ENCODE measurements at regions not wholly inside any gene's neighbourhood (a gene's known extent, or its start where the extent isn't known, plus 50 kb on each side); places are given as distances from the start of the nearest gene placed in this dataset.

GRCh38 chr4:129314781-129315180, 218.8 kb downstream of the C4orf33 start:
- FAIRE-seq, result no peak
- no peak for TF ChIP-seq POLR2A (IDR thresholded peaks at IDR 0.05; ENCODE audit: low read depth, low read length)
- no peak for DNase-seq (ENCODE audit: insufficient read length, low spot score)

- no peak for TF ChIP-seq POLR2A (IDR thresholded peaks at IDR 0.05; ENCODE audit: low read depth, low read length)
- DNase-seq (ENCODE audit: insufficient read length, low spot score) (no peak), FAIRE-seq (no peak)
Measured at GRCh38 chr4:129322920-129323319, 227.0 kb downstream of the C4orf33 start.

- TF ChIP-seq POLR2A (IDR thresholded peaks at IDR 0.05; ENCODE audit: low read depth, low read length), result no peak
- DNase-seq (ENCODE audit: insufficient read length, low spot score), result no peak
- FAIRE-seq, result no peak
Measured at GRCh38 chr4:129323658-129324057, 227.7 kb downstream of the C4orf33 start.

- DNase-seq (ENCODE audit: insufficient read length, low spot score), result no peak
- TF ChIP-seq POLR2A (IDR thresholded peaks at IDR 0.05; ENCODE audit: low read depth, low read length), result no peak
- FAIRE-seq, result no peak
Measured at GRCh38 chr4:129326571-129327460, 230.9 kb downstream of the C4orf33 start.

- FAIRE-seq (no peak), DNase-seq (ENCODE audit: insufficient read length, low spot score) (no peak)
- no peak for TF ChIP-seq POLR2A (IDR thresholded peaks at IDR 0.05; ENCODE audit: low read depth, low read length)
Measured at GRCh38 chr4:129327637-129328036, 231.7 kb downstream of the C4orf33 start.

GRCh38 chr4:129328162-129328561, 232.2 kb downstream of the C4orf33 start:
- no peak for DNase-seq (ENCODE audit: insufficient read length, low spot score)
- FAIRE-seq, result no peak
- TF ChIP-seq POLR2A (IDR thresholded peaks at IDR 0.05; ENCODE audit: low read depth, low read length), result no peak

- no peak for FAIRE-seq
- DNase-seq (ENCODE audit: insufficient read length, low spot score), result no peak
- no peak for TF ChIP-seq POLR2A (IDR thresholded peaks at IDR 0.05; ENCODE audit: low read depth, low read length)
Measured at GRCh38 chr4:129334136-129334535, 238.2 kb downstream of the C4orf33 start.

GRCh38 chr4:129335276-129335675, 239.3 kb downstream of the C4orf33 start:
- DNase-seq (ENCODE audit: insufficient read length, low spot score) (no peak), FAIRE-seq (no peak)
- no peak for TF ChIP-seq POLR2A (IDR thresholded peaks at IDR 0.05; ENCODE audit: low read depth, low read length)

- TF ChIP-seq POLR2A (IDR thresholded peaks at IDR 0.05; ENCODE audit: low read depth, low read length), result no peak
- FAIRE-seq (no peak), DNase-seq (ENCODE audit: insufficient read length, low spot score) (no peak)
Measured at GRCh38 chr4:129335818-129336217, 239.9 kb downstream of the C4orf33 start.

- no peak for TF ChIP-seq POLR2A (IDR thresholded peaks at IDR 0.05; ENCODE audit: low read depth, low read length)
- no peak for FAIRE-seq
- no peak for DNase-seq (ENCODE audit: insufficient read length, low spot score)
Measured at GRCh38 chr4:129336457-129337227, 240.7 kb downstream of the C4orf33 start.

GRCh38 chr4:129337228-129337620, 241.3 kb downstream of the C4orf33 start:
- DNase-seq (ENCODE audit: insufficient read length, low spot score) (no peak), FAIRE-seq (no peak)
- no peak for TF ChIP-seq POLR2A (IDR thresholded peaks at IDR 0.05; ENCODE audit: low read depth, low read length)

GRCh38 chr4:129342819-129343408, 247.0 kb downstream of the C4orf33 start:
- no peak for TF ChIP-seq POLR2A (IDR thresholded peaks at IDR 0.05; ENCODE audit: low read depth, low read length)
- FAIRE-seq (no peak), DNase-seq (ENCODE audit: insufficient read length, low spot score) (peak; percentile 5)

GRCh38 chr4:129344058-129344457, 248.1 kb downstream of the C4orf33 start:
- DNase-seq (ENCODE audit: insufficient read length, low spot score) (no peak), FAIRE-seq (no peak)
- no peak for TF ChIP-seq POLR2A (IDR thresholded peaks at IDR 0.05; ENCODE audit: low read depth, low read length)

- DNase-seq (ENCODE audit: insufficient read length, low spot score) (no peak), FAIRE-seq (no peak)
- TF ChIP-seq POLR2A (IDR thresholded peaks at IDR 0.05; ENCODE audit: low read depth, low read length), result no peak
Measured at GRCh38 chr4:129345609-129346008, 249.7 kb downstream of the C4orf33 start.
